ENCODE measurements at regions not wholly inside any gene's neighbourhood (a gene's known extent, or its start where the extent isn't known, plus 50 kb on each side); places are given as distances from the start of the nearest gene placed in this dataset.

DNA sequence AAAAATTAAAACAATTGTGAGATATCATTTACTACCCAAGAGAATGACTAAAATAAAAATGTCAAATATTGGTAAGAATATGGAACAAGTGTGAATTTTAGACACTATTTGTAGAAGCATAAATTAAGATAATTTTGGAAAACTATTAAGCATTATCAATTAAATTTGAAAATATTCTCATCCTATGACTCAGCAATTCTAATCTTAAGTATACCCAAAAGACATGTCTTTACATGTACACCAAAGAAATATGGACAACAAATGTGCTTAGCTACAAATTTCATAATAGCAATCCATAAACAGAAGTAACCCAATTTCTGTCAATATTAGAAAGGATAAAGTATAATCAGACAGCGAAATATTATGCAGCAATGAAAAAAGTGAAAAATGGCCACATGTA lies 1032.2 kb upstream of the SEMA6D start:
- no CpG with 5 or more reads among the region's 1 CpG for WGBS (ENCODE audit: extremely low coverage, insufficient coverage, insufficient read length)
- H3K14ac ChIP-seq (ENCODE audit: low read length): no peak overlapping the region

DNA sequence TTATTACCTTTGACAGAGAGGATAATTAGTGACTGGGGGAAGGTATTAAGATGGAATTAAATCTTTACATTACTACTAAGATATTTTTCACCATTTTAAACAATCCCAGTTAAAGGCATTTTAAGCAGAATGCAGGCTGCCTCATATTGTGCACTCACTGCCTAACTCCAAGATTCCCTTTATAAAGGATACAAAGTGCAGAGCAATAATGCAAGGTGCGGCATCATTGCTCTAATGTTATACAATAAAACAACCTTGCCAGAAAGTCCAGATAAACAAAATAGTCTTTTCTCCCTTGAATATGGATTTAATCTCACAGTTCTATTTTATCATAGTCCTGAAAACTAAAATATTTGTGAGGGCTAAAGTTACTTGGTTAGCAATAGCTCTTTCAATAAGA lies 1031.6 kb upstream of the SEMA6D start:
- H3K4ac ChIP-seq (ENCODE audit: low read depth, low read length): no peak overlapping the region
- no peak overlapping the region for H4K91ac ChIP-seq (ENCODE audit: low read depth, low read length)
- no peak overlapping the region for H3K23ac ChIP-seq (ENCODE audit: low read length)
- no CpG with 5 or more reads among the region's 1 CpG for WGBS (ENCODE audit: extremely low coverage, insufficient coverage, insufficient read length)
- no peak overlapping the region for H3K14ac ChIP-seq (ENCODE audit: low read length)
- H3K9me3 ChIP-seq (ENCODE audit: insufficient read depth, low read depth, low read length): no peaks in the 10 kb centered on the region
- no peaks in the 10 kb centered on the region for H3K36me3 ChIP-seq (ENCODE audit: control insufficient read depth in 1 of 2, insufficient read depth in 2 of 2, low read length in 2 of 2)
- no peaks in the 10 kb centered on the region for H3K79me1 ChIP-seq (ENCODE audit: low read length)
- H2BK120ac ChIP-seq (ENCODE audit: insufficient read depth, low read length, poor library complexity): no peak overlapping the region
- H2AK5ac ChIP-seq (ENCODE audit: low read length): no peak overlapping the region
- H2BK5ac ChIP-seq (ENCODE audit: low read depth, low read length, poor library complexity): no peak overlapping the region
- H2BK12ac ChIP-seq (ENCODE audit: low read length): no peak overlapping the region
- H3K4me2 ChIP-seq (ENCODE audit: low read length): no peak overlapping the region
- H3K4me1 ChIP-seq (ENCODE audit: control insufficient read depth in 1 of 2, insufficient read depth in 2 of 2, low read length in 2 of 2): peaks cover 0 to 3% of the 10 kb centered on the region in 2 experiments
- DNase-seq: no peak
- no peak overlapping the region for H3K18ac ChIP-seq (ENCODE audit: low read length)
- H2AFZ ChIP-seq (ENCODE audit: insufficient read depth, low read length, poor library complexity): no peak overlapping the region
- H4K8ac ChIP-seq (ENCODE audit: low read depth, low read length): no peak overlapping the region
- H3K4me3 ChIP-seq (ENCODE audit: low read depth, low read length): no peak overlapping the region
- H3K27me3 ChIP-seq (ENCODE audit: insufficient read depth, low read length): no peaks in the 10 kb centered on the region
- no peak overlapping the region for H3K9ac ChIP-seq (ENCODE audit: low read length)
- no peak overlapping the region for H4K12ac ChIP-seq (ENCODE audit: low read depth, low read length)
- no peak overlapping the region for H3K27ac ChIP-seq (ENCODE audit: low read depth, low read length)
- H3K79me2 ChIP-seq (ENCODE audit: control insufficient read depth, insufficient read depth, low read length, poor library complexity): no peaks in the 10 kb centered on the region

More for the DNA sequence above, 1032.2 kb upstream of the SEMA6D start:
- H3K27ac ChIP-seq (ENCODE audit: low read depth, low read length): no peak overlapping the region
- H3K79me1 ChIP-seq (ENCODE audit: low read length): no peaks in the 10 kb centered on the region
- no peak overlapping the region for H4K8ac ChIP-seq (ENCODE audit: low read depth, low read length)
- H2BK5ac ChIP-seq (ENCODE audit: low read depth, low read length, poor library complexity): no peak overlapping the region
- no peak overlapping the region for H3K4me2 ChIP-seq (ENCODE audit: low read length)
- H3K4me3 ChIP-seq (ENCODE audit: low read depth, low read length): no peak overlapping the region
- H2AFZ ChIP-seq (ENCODE audit: insufficient read depth, low read length, poor library complexity): no peak overlapping the region
- H2BK120ac ChIP-seq (ENCODE audit: insufficient read depth, low read length, poor library complexity): no peak overlapping the region
- no peaks in the 10 kb centered on the region for H3K27me3 ChIP-seq (ENCODE audit: insufficient read depth, low read length)
- peaks cover 0 to 3% of the 10 kb centered on the region in 2 experiments for H3K4me1 ChIP-seq (ENCODE audit: control insufficient read depth in 1 of 2, insufficient read depth in 2 of 2, low read length in 2 of 2)
- H4K12ac ChIP-seq (ENCODE audit: low read depth, low read length): no peak overlapping the region
- H3K9ac ChIP-seq (ENCODE audit: low read length): no peak overlapping the region
- H3K4ac ChIP-seq (ENCODE audit: low read depth, low read length): no peak overlapping the region
- no peak overlapping the region for H4K91ac ChIP-seq (ENCODE audit: low read depth, low read length)
- no peak overlapping the region for H3K23ac ChIP-seq (ENCODE audit: low read length)
- no peaks in the 10 kb centered on the region for H3K9me3 ChIP-seq (ENCODE audit: insufficient read depth, low read depth, low read length)
- no peak for DNase-seq
- H3K36me3 ChIP-seq (ENCODE audit: control insufficient read depth in 1 of 2, insufficient read depth in 2 of 2, low read length in 2 of 2): no peaks in the 10 kb centered on the region
- H3K18ac ChIP-seq (ENCODE audit: low read length): no peak overlapping the region
- H2BK12ac ChIP-seq (ENCODE audit: low read length): no peak overlapping the region
- H3K79me2 ChIP-seq (ENCODE audit: control insufficient read depth, insufficient read depth, low read length, poor library complexity): no peaks in the 10 kb centered on the region
- H2AK5ac ChIP-seq (ENCODE audit: low read length): no peak overlapping the region

DNA sequence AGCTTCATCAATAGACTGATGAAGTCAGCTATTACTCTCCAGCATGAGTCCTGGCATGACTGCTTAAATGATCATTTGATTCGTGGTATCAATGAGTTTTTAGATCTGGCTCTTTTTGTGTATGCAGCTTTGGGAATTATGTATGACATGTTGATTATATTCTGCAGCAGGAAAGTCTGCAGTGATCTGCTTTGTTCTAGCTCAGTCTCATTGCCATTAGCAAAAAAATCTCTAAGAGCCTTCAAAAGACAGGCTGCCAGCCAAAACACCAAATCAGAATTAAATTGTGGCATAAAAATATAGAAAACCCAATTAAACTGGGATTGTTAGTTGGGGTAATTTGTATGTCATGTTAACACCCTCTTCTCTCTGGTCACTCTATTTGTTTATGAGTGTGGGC lies 1021.0 kb upstream of the SEMA6D start:
- Histone ChIP-seq H2AFZ (ENCODE audit: insufficient read depth, low read length, poor library complexity) (no peak overlapping the region), H3K27me3 (ENCODE audit: insufficient read depth, low read length) (no peaks in the 10 kb centered on the region), H4K8ac (ENCODE audit: low read depth, low read length) (no peak overlapping the region), H2BK5ac (ENCODE audit: low read depth, low read length, poor library complexity) (no peak overlapping the region), H4K12ac (ENCODE audit: low read depth, low read length) (no peak overlapping the region), H3K9me3 (ENCODE audit: insufficient read depth, low read depth, low read length) (no peaks in the 10 kb centered on the region), H3K4me2 (ENCODE audit: low read length) (no peak overlapping the region), H3K4ac (ENCODE audit: low read depth, low read length) (no peak overlapping the region), H2AK5ac (ENCODE audit: low read length) (no peak overlapping the region), H3K14ac (ENCODE audit: low read length) (no peak overlapping the region), H2BK120ac (ENCODE audit: insufficient read depth, low read length, poor library complexity) (no peak overlapping the region), H2BK12ac (ENCODE audit: low read length) (no peak overlapping the region), H3K27ac (ENCODE audit: low read depth, low read length) (no peak overlapping the region), H3K36me3 (ENCODE audit: control insufficient read depth in 1 of 2, insufficient read depth in 2 of 2, low read length in 2 of 2) (no peaks in the 10 kb centered on the region), H3K4me3 (ENCODE audit: low read depth, low read length) (no peak overlapping the region), H3K79me1 (ENCODE audit: low read length) (no peaks in the 10 kb centered on the region), H4K91ac (ENCODE audit: low read depth, low read length) (no peak overlapping the region), H3K23ac (ENCODE audit: low read length) (no peak overlapping the region), H3K4me1 (ENCODE audit: control insufficient read depth in 1 of 2, insufficient read depth in 2 of 2, low read length in 2 of 2) (no peaks in the 10 kb centered on the region), H3K79me2 (ENCODE audit: control insufficient read depth, insufficient read depth, low read length, poor library complexity) (no peaks in the 10 kb centered on the region), H3K9ac (ENCODE audit: low read length) (no peak overlapping the region), H3K18ac (ENCODE audit: low read length) (no peak overlapping the region)
- no CpG with 5 or more reads among the region's 1 CpG for WGBS (ENCODE audit: extremely low coverage, insufficient coverage, insufficient read length)
- no peak for DNase-seq

DNA sequence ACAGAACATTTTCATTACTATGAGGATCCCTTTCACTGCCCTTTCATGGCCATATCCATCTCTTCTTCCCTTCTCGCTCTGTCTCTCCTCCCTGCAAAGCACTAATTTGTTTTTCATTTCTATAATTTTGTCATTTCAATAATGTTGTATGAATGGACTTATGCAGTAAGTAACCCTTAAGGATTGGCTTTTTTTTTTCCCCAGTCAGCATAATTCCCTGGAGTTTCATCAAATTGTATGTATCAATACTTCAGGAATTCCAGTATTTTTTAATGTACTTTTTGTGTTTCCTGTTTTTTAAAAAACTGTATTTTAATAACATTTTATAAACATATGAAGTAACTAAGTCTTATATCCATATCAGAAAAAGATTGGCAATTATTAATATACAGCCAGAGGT lies 1016.0 kb upstream of the SEMA6D start:
- H3K9ac ChIP-seq (ENCODE audit: low read length): no peak overlapping the region
- no peak overlapping the region for H2AFZ ChIP-seq (ENCODE audit: insufficient read depth, low read length, poor library complexity)
- H2BK5ac ChIP-seq (ENCODE audit: low read depth, low read length, poor library complexity): no peak overlapping the region
- H3K27me3 ChIP-seq (ENCODE audit: insufficient read depth, low read length): no peaks in the 10 kb centered on the region
- H3K79me1 ChIP-seq (ENCODE audit: low read length): peaks cover 2% of the 10 kb centered on the region
- H2BK12ac ChIP-seq (ENCODE audit: low read length): no peak overlapping the region
- no peaks in the 10 kb centered on the region for H3K79me2 ChIP-seq (ENCODE audit: control insufficient read depth, insufficient read depth, low read length, poor library complexity)
- H3K14ac ChIP-seq (ENCODE audit: low read length): no peak overlapping the region
- H3K4me2 ChIP-seq (ENCODE audit: low read length): no peak overlapping the region
- no peaks in the 10 kb centered on the region for H3K9me3 ChIP-seq (ENCODE audit: insufficient read depth, low read depth, low read length)
- H3K4me1 ChIP-seq (ENCODE audit: control insufficient read depth in 1 of 2, insufficient read depth in 2 of 2, low read length in 2 of 2): no peaks in the 10 kb centered on the region
- H4K12ac ChIP-seq (ENCODE audit: low read depth, low read length): no peak overlapping the region
- H3K23ac ChIP-seq (ENCODE audit: low read length): no peak overlapping the region
- no peak overlapping the region for H2AK5ac ChIP-seq (ENCODE audit: low read length)
- H3K4ac ChIP-seq (ENCODE audit: low read depth, low read length): no peak overlapping the region
- no peak overlapping the region for H3K4me3 ChIP-seq (ENCODE audit: low read depth, low read length)
- H3K27ac ChIP-seq (ENCODE audit: low read depth, low read length): no peak overlapping the region
- DNase-seq: no peak
- H3K18ac ChIP-seq (ENCODE audit: low read length): no peak overlapping the region
- no peak overlapping the region for H4K8ac ChIP-seq (ENCODE audit: low read depth, low read length)
- no CpG with 5 or more reads among the region's 1 CpG for WGBS (ENCODE audit: extremely low coverage, insufficient coverage, insufficient read length)
- no peak overlapping the region for H2BK120ac ChIP-seq (ENCODE audit: insufficient read depth, low read length, poor library complexity)
- no peaks in the 10 kb centered on the region for H3K36me3 ChIP-seq (ENCODE audit: control insufficient read depth in 1 of 2, insufficient read depth in 2 of 2, low read length in 2 of 2)
- no peak overlapping the region for H4K91ac ChIP-seq (ENCODE audit: low read depth, low read length)
